GM12874 (cell line): ENCODE measurements at regions not wholly inside any gene's neighbourhood (a gene's known extent, or its start where the extent isn't known, plus 50 kb on each side); places are given as distances from the start of the nearest gene placed in this dataset.

Experiments used
- CTCF ChIP-seq: IDR thresholded peaks from 2 replicates; pipeline ENCODE4 v1.5.1; 2011; ENCODE audit warnings: low read depth, mild to moderate bottlenecking, control low read depth, low read length, moderate library complexity; ENCODE audit not compliant: insufficient read depth

DNA sequence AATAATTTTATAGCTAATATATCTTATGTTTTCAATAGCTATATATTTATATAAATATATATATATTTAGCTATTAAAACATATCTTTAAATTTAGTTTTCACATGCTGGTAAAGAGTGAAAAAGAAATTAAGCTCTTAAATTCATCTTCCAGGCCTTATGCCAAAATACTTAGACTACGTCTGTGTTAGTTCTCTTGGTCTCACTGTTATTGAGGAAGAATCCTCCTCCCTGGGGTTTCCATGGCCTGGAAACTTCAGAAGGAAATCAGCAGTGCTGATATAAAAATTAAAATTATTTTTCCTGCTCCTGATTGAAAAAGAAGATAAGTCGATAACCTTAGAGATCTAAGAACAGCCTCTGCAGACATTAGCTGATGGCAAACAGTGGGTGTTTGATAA lies 225.1 kb upstream of the LMCD1 start:
- TF ChIP-seq CTCF = no peak

DNA sequence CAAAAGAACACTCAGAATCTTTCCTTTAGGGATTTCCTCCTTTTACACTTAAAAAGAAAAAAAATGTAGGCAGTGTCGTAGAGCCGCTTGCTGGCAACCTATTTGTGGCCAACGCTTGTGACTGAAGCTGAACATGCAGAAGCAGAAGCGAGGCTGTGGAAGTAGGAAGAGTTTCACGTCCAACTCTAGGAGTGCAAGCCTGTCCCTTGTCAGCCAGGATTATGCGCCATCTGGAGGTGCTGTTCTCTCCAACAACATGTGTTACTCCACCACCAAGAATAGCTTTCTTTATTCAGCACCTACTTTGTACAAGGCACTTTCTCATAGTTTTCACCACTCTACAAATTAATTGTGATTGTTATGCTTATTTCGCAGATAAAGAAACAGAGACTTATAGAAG lies 223.2 kb upstream of the LMCD1 start:
- TF ChIP-seq CTCF = no peak

DNA sequence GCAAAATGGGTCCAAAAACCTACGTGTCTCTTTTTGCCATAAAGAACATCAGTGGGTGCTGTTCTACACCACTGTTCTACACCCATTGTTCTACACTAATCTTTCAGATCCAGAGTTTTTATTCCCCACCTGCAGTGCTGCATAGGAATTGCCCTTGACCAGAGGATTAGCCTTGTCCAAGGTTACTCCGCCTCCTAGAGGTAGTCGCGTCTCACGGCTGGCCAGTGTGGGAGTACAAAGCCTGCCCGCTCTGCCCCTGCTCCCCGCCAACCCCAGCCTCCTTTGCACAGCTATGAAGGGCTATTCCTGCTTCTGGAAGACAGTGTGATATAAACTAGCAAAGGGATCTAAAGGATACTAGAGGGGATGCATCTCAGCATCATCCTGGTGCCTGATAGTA lies 222.1 kb upstream of the LMCD1 start:
- no peak for TF ChIP-seq CTCF

GRCh38 chr3:8279886-8280550 lies 221.6 kb upstream of the LMCD1 start:
- TF ChIP-seq CTCF = no peak

- no peak for TF ChIP-seq CTCF
Measured at GRCh38 chr3:8282541-8283165, 219.0 kb upstream of the LMCD1 start.

DNA sequence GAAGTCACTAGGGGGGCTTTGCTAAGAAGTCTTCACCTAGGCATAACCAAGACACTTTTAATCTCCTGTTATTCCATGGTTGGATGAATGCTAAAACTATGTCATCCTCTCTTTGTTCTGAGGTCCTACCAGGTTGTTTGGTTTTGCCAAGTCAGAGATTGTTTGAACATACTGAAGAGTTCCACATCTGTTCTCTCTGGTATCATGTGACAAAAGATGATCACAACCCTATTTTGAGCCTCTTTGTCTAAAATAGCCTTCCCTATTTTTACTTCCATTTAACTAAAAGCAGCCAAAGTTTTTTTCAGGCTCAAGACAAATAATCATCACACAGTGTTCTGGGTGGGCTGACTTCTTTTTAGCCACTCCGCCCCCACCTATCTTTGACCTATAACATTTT lies 218.4 kb upstream of the LMCD1 start:
- no peak for TF ChIP-seq CTCF

DNA sequence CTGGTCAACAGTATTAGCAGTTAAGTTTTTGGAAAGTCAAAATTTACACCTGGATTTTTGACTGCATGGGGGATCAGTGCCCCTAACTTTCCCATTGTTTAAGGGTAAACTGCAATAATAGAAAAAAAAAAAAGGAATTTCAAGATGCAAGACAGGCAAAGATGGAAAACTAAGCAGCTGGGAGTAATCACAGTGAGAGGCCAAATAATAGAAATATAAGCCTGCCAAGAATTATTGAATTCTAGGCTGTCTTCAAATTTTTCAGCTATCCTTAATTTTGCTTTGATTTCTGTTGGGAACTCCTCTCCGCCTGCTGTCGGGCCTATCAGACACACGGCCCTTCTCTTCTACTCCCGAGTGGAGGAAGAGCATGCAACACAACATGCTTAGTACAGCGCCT lies 215.5 kb upstream of the LMCD1 start:
- TF ChIP-seq CTCF = no peak
